ENCODE measurements at regions not wholly inside any gene's neighbourhood (a gene's known extent, or its start where the extent isn't known, plus 50 kb on each side); places are given as distances from the start of the nearest gene placed in this dataset.

- TF ChIP-seq EZH2phosphoT487 (IDR thresholded peaks at IDR 0.05; ENCODE audit: low read depth) (no peak), CTCF (IDR thresholded peaks at IDR 0.05; ENCODE audit: low read depth, low read length) (no peak)
Observed at GRCh38 chr21:14740692-14741091, 194.6 kb upstream of the SAMSN1 start.

All from OCI-LY3 (cell line).